ENCODE measurements at regions not wholly inside any gene's neighbourhood (a gene's known extent, or its start where the extent isn't known, plus 50 kb on each side); places are given as distances from the start of the nearest gene placed in this dataset.
"Not testable (repeated sequence)": the region's sequence is repeated elsewhere in the genome, so short reads cannot be mapped to it uniquely, and the experiment has no call there.

DNA sequence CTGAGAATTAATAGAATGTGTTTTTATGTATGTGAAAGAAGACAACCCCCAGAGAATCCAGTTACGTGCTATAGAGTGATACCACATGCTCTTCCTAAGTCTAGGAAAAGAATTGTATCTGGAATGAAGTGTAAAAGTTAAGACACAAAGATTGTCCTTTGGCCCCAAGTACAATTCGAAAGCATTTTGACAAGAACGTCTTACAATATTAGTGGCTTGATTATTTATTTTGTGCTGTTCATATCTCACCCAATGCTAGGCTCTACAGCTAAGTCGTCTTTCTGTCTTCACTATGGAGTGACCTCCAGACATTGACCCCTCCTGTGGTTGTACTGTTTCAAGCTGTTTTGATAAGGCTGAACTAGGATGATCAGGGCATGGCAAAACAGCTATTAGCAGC lies 345.7 kb upstream of the C2CD4B start:
- H3K9me3 Mint-ChIP-seq: no peaks in the 10 kb centered on the region
- H3K4me1 Mint-ChIP-seq (ENCODE audit: low read depth): no peaks in the 10 kb centered on the region
- no peaks in the 10 kb centered on the region for H3K36me3 Mint-ChIP-seq (ENCODE audit: low read depth)
- H3K27me3 Mint-ChIP-seq: peaks cover 3% of the 10 kb centered on the region
- H3K27ac Mint-ChIP-seq: no peak overlapping the region
- H3K4me3 Mint-ChIP-seq: no peak overlapping the region
- intact Hi-C loops (cut with micrococcal nuclease): no loop called here

- Mint-ChIP-seq H3K27me3 (peaks cover 3% of the 10 kb centered on the region), H3K4me3 (no peak overlapping the region), H3K4me1 (ENCODE audit: low read depth) (no peaks in the 10 kb centered on the region), H3K27ac (no peak overlapping the region), H3K36me3 (ENCODE audit: low read depth) (no peaks in the 10 kb centered on the region), H3K9me3 (no peaks in the 10 kb centered on the region)
- intact Hi-C loops (cut with micrococcal nuclease): no loop called here
Measured at GRCh38 chr15:62512904-62513303, 347.8 kb upstream of the C2CD4B start.

- Mint-ChIP-seq H3K4me1 (ENCODE audit: low read depth) (no peaks in the 10 kb centered on the region), H3K9me3 (no peaks in the 10 kb centered on the region), H3K36me3 (ENCODE audit: low read depth) (no peaks in the 10 kb centered on the region), H3K27ac (no peak overlapping the region), H3K4me3 (no peak overlapping the region), H3K27me3 (peaks cover 3% of the 10 kb centered on the region)
- intact Hi-C loops (cut with micrococcal nuclease): no loop called here
Measured at GRCh38 chr15:62513893-62514292, 348.8 kb upstream of the C2CD4B start.

DNA sequence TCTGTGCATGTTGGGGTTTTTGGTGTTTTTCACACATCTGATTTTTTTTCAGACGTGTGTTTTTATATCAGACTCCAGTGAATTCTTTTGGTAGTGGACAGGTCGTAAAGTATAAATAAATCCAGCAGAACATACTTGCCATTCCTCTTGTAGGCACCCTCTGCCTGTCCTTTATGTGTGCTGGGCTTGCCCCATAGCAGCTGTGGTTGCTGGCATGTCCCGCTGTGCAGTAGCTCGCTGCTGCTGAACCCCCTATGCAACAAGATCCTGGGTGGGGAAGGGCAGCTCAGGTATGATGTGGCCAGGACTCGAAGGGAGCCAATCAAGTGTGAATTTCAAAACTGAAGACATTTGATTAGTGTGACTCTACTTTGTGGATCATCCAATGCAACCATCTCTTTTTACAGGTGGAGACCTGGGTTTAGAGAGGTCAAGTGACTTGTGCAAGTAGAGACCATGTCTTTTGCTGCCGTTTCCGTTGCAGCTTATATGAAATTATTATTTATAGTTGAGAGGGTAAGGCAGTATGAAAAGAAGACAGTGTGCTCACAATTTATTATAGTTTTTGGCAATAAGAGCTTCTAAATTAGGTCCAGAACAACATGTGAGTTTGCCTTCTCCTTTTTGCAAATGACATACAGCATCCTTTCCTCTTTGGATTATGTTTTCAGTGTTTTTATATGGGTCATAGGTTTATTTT lies 350.8 kb upstream of the C2CD4B start:
- intact Hi-C loops (cut with micrococcal nuclease): no loop called here
- H3K4me3 Mint-ChIP-seq: no peak overlapping the region
- H3K27ac Mint-ChIP-seq: no peak overlapping the region
- peaks cover 3% of the 10 kb centered on the region for H3K27me3 Mint-ChIP-seq
- no peaks in the 10 kb centered on the region for H3K36me3 Mint-ChIP-seq (ENCODE audit: low read depth)
- H3K4me1 Mint-ChIP-seq (ENCODE audit: low read depth): no peaks in the 10 kb centered on the region
- no peaks in the 10 kb centered on the region for H3K9me3 Mint-ChIP-seq

DNA sequence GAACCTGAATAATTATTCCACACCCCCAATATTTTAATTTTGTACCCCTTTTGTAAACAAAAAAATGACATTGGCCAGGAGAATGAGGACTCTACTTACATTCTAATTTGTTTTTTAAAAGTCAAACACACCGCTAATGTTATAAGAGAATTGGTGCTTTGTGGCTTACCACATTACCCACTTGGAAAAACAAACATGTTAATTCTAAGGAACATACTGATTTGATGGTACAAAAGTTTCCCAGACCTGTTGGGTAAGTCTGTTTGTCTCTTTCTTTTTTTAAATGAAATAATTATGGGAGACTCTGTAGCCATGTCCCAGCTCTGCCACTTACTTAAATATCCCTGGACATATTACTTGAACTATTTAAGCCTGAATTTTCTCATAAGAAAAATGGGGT lies 352.5 kb upstream of the C2CD4B start:
- Mint-ChIP-seq H3K9me3 (no peaks in the 10 kb centered on the region), H3K36me3 (ENCODE audit: low read depth) (no peaks in the 10 kb centered on the region), H3K27me3 (peaks cover 3% of the 10 kb centered on the region), H3K4me3 (no peak overlapping the region), H3K27ac (no peak overlapping the region), H3K4me1 (ENCODE audit: low read depth) (no peaks in the 10 kb centered on the region)
- intact Hi-C loops (cut with micrococcal nuclease): no loop called here

DNA sequence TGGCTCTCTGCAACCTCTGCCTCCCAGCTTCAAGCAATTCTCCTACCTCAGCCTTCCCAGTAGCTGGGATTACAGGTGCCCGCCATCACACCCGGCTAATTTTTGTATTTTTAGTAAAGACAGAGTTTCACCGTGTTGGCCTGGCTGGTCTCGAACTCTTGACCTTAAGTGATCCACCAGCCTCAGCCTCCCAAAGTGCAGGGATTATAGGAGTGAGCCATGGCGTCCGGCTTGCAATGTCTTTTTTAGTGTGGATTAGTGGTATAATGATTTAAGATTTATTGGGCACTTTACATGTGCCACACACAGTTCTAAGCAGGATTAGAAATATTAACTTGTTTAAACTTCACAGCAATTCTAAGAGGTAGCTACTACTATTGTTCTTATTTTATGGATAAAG lies 353.6 kb upstream of the C2CD4B start:
- H3K27ac Mint-ChIP-seq; H3K4me3 Mint-ChIP-seq; H3K4me1 Mint-ChIP-seq (ENCODE audit: low read depth); H3K27me3 Mint-ChIP-seq; H3K36me3 Mint-ChIP-seq (ENCODE audit: low read depth); H3K9me3 Mint-ChIP-seq; intact Hi-C loops (cut with micrococcal nuclease): not testable (repeated sequence)

DNA sequence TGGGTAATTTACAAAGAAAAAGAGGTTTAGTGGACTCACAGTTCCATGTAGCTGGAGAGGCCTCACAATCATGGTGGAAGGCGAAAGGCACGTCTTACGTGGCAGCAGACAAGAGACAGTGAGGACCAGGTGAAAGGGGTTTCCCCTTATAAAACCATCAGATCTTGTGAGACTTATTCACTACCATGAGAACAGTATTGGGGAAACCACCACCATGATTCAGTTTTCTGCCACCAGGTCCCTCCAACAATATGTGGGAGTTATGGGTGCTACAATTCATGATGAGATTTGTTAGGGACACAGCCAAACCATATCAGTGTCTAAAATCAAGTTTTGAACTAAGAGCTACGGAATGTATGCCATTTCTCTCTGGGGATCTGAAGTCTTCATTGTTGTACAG lies 354.8 kb upstream of the C2CD4B start:
- no peaks in the 10 kb centered on the region for H3K27me3 Mint-ChIP-seq
- no peak overlapping the region for H3K4me3 Mint-ChIP-seq
- H3K36me3 Mint-ChIP-seq (ENCODE audit: low read depth): no peaks in the 10 kb centered on the region

DNA sequence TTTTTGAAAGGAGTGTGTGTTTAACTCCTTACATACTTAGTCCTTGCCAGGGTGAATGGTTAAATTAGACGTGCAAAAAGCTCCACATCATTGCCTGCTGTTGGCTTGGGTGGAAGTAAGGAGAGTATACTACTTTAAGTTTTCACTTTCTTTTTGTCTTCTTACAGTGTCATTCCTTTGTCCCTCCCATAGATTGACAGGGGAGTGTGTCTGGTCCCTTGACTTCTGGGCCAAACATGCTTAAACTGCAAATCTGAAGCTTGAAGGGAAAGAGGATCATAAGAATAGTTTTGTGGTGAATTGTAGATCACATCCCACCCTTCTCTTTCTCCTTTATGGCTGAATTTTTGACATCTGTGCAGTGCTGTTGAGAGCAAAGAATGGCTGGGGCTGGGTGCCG lies 355.8 kb upstream of the C2CD4B start:
- H3K4me1 Mint-ChIP-seq (ENCODE audit: low read depth): no peaks in the 10 kb centered on the region
- H3K9me3 Mint-ChIP-seq: no peaks in the 10 kb centered on the region
- intact Hi-C loops (cut with micrococcal nuclease): no loop called here
- no peak overlapping the region for H3K4me3 Mint-ChIP-seq
- H3K36me3 Mint-ChIP-seq (ENCODE audit: low read depth): no peaks in the 10 kb centered on the region
- H3K27me3 Mint-ChIP-seq: no peaks in the 10 kb centered on the region
- H3K27ac Mint-ChIP-seq: no peak overlapping the region

More for the DNA sequence above, 354.8 kb upstream of the C2CD4B start:
- Mint-ChIP-seq H3K9me3 (no peaks in the 10 kb centered on the region), H3K27ac (no peak overlapping the region), H3K4me1 (ENCODE audit: low read depth) (no peaks in the 10 kb centered on the region)
- intact Hi-C loops (cut with micrococcal nuclease): no loop called here

- no peaks in the 10 kb centered on the region for H3K4me1 Mint-ChIP-seq (ENCODE audit: low read depth)
- no peak overlapping the region for H3K27ac Mint-ChIP-seq
- H3K27me3 Mint-ChIP-seq: no peaks in the 10 kb centered on the region
- H3K4me3 Mint-ChIP-seq: no peak overlapping the region
- intact Hi-C loops (cut with micrococcal nuclease): no loop called here
- H3K9me3 Mint-ChIP-seq: no peaks in the 10 kb centered on the region
- no peaks in the 10 kb centered on the region for H3K36me3 Mint-ChIP-seq (ENCODE audit: low read depth)
Measured at GRCh38 chr15:62521396-62521795, 356.3 kb upstream of the C2CD4B start.

DNA sequence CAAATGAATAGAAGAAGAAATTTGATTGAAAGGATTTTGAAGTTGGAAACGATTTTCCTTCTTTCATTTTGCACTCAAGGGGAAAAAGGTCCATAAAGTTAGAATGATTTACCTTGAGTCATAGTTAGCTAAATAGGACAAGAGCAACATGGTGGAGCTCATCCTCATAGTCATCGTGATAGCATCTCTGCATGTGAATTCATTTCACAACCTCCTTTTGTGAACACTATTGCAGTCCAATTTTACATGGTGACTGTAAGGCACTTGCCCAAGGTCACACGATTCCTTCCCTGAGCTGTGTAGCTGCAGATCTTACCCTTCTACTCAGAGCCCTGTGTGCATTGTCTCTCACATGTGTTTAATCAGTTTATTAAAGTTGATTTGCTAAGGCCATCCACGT lies 359.8 kb upstream of the C2CD4B start:
- Mint-ChIP-seq H3K27me3 (no peaks in the 10 kb centered on the region), H3K27ac (no peak overlapping the region), H3K4me3 (no peak overlapping the region), H3K4me1 (ENCODE audit: low read depth) (no peaks in the 10 kb centered on the region), H3K9me3 (no peaks in the 10 kb centered on the region), H3K36me3 (ENCODE audit: low read depth) (no peaks in the 10 kb centered on the region)
- intact Hi-C loops (cut with micrococcal nuclease): no loop called here

- Mint-ChIP-seq H3K27ac (no peak overlapping the region), H3K4me3 (no peak overlapping the region), H3K4me1 (ENCODE audit: low read depth) (no peaks in the 10 kb centered on the region), H3K27me3 (no peaks in the 10 kb centered on the region), H3K9me3 (no peaks in the 10 kb centered on the region), H3K36me3 (ENCODE audit: low read depth) (no peaks in the 10 kb centered on the region)
- intact Hi-C loops (cut with micrococcal nuclease): no loop called here
Measured at GRCh38 chr15:62527387-62527786, 362.3 kb upstream of the C2CD4B start.

DNA sequence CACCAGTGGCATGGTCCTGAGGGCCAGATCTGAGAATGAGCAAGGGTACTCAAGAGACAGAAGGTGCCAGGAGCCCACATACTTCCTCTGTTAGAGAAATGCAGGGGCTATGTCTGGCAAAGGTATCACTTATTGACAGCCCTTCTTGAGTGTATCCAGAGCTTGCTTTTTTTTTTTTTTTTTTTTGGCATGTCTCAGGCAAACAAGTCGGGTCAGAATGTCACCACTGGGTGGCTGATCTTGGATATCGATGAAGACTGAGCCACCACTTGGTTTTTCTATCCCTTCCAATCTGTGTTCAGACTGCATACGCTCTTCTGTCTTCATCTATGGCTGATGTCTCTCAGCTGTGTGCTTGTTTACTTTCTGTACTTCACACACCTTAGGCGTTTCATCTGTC lies 363.4 kb upstream of the C2CD4B start:
- no peaks in the 10 kb centered on the region for H3K36me3 Mint-ChIP-seq (ENCODE audit: low read depth)
- no peak overlapping the region for H3K27ac Mint-ChIP-seq
- H3K27me3 Mint-ChIP-seq: no peaks in the 10 kb centered on the region
- H3K9me3 Mint-ChIP-seq: no peaks in the 10 kb centered on the region
- no peak overlapping the region for H3K4me3 Mint-ChIP-seq
- intact Hi-C loops (cut with micrococcal nuclease): no loop called here
- H3K4me1 Mint-ChIP-seq (ENCODE audit: low read depth): no peaks in the 10 kb centered on the region

DNA sequence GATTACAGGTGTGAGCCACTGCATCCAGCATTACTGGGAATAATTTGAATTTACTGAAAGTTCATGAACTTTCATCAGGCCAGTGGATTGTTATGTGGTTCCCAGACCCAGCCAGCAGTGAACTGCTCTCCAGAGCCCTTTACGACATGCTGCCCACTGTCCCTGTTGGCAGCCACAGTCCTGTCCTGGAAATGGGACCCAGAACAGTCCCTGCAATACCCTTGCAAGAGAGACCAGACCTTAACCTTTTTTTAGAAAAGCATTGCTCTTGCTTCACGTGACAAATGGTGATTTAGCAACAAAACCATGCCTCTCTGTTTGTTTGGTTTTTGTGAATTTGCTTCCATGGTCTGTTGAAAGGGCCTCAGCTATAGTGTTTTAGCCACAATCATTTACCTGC lies 367.3 kb upstream of the C2CD4B start:
- Mint-ChIP-seq H3K4me1 (ENCODE audit: low read depth) (no peaks in the 10 kb centered on the region), H3K9me3 (no peaks in the 10 kb centered on the region), H3K4me3 (no peak overlapping the region), H3K27ac (no peak overlapping the region), H3K27me3 (no peaks in the 10 kb centered on the region), H3K36me3 (ENCODE audit: low read depth) (no peaks in the 10 kb centered on the region)
- intact Hi-C loops (cut with micrococcal nuclease): no loop called here

- Mint-ChIP-seq H3K9me3 (no peaks in the 10 kb centered on the region), H3K27me3 (no peaks in the 10 kb centered on the region), H3K27ac (no peak overlapping the region), H3K4me3 (no peak overlapping the region), H3K36me3 (ENCODE audit: low read depth) (no peaks in the 10 kb centered on the region), H3K4me1 (ENCODE audit: low read depth) (no peaks in the 10 kb centered on the region)
- intact Hi-C loops (cut with micrococcal nuclease): no loop called here
Measured at GRCh38 chr15:62533687-62534086, 368.6 kb upstream of the C2CD4B start.

- Mint-ChIP-seq H3K36me3 (ENCODE audit: low read depth) (no peaks in the 10 kb centered on the region), H3K4me3 (no peak overlapping the region), H3K9me3 (no peaks in the 10 kb centered on the region), H3K27ac (no peak overlapping the region), H3K27me3 (no peaks in the 10 kb centered on the region), H3K4me1 (ENCODE audit: low read depth) (no peaks in the 10 kb centered on the region)
- intact Hi-C loops (cut with micrococcal nuclease): no loop called here
Measured at GRCh38 chr15:62534996-62535395, 369.9 kb upstream of the C2CD4B start.
